Astrocyte (in vitro differentiated cells and primary cell): ENCODE measurements at regions not wholly inside any gene's neighbourhood (a gene's known extent, or its start where the extent isn't known, plus 50 kb on each side); places are given as distances from the start of the nearest gene placed in this dataset.

ENCODE experiments used
- EZH2 ChIP-seq: IDR thresholded peaks from 2 replicates; pipeline ENCODE4 v1.6.1; 2012; ENCODE audit warnings: mild to moderate bottlenecking, low read length, inconsistent platforms; ENCODE audit not compliant: insufficient read depth
- TF ChIP-seq, protein P1 (sequence below): IDR thresholded peaks from 2 replicates; pipeline ENCODE4 v1.5.1; 2011; ENCODE audit warnings: low read depth, mild to moderate bottlenecking, inconsistent platforms, low read length, moderate library complexity; ENCODE audit not compliant: insufficient read depth

DNA sequence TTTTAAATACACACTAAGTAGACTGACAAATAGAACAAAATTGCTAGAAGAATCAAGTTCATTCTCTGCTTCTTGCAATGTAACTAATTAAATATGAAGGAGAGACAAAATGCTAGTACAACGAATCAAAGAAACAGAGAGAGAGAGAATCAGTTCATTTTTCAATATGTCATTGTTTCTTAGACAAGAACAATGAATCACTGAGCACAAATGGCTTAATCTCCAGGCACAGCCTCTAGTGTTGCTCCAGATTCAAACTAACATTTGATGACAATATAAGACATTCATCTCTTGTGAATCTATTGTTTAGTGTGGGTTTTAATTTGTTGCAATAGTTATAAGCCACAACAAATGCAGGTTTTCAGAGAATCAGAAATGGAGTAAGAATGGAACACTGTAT, 357.4 kb upstream of the TMEM229A start:
- TF ChIP-seq, protein P1, sequence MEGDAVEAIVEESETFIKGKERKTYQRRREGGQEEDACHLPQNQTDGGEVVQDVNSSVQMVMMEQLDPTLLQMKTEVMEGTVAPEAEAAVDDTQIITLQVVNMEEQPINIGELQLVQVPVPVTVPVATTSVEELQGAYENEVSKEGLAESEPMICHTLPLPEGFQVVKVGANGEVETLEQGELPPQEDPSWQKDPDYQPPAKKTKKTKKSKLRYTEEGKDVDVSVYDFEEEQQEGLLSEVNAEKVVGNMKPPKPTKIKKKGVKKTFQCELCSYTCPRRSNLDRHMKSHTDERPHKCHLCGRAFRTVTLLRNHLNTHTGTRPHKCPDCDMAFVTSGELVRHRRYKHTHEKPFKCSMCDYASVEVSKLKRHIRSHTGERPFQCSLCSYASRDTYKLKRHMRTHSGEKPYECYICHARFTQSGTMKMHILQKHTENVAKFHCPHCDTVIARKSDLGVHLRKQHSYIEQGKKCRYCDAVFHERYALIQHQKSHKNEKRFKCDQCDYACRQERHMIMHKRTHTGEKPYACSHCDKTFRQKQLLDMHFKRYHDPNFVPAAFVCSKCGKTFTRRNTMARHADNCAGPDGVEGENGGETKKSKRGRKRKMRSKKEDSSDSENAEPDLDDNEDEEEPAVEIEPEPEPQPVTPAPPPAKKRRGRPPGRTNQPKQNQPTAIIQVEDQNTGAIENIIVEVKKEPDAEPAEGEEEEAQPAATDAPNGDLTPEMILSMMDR: no peak
- no peak for TF ChIP-seq EZH2
